HG02678 (cell line): ENCODE measurements at regions not wholly inside any gene's neighbourhood (a gene's known extent, or its start where the extent isn't known, plus 50 kb on each side); places are given as distances from the start of the nearest gene placed in this dataset.
"Not testable (repeated sequence)": the region's sequence is repeated elsewhere in the genome, so short reads cannot be mapped to it uniquely, and the experiment has no call there.

Experiments used
- ATAC-seq: cut with Tn5 transposase; IDR thresholded peaks from one replicate; pipeline ENCODE4 v1.9.1; 2021; ENCODE audit warnings: mild to moderate bottlenecking, moderate library complexity; ENCODE audit not compliant: unreplicated experiment

- ATAC-seq: no peak
Observed at GRCh38 chr12:28023156-28023887, 50.8 kb upstream of the PTHLH start.

GRCh38 chr12:28024231-28024995, 51.9 kb upstream of the PTHLH start:
- ATAC-seq: no peak

- no peak for ATAC-seq
Observed at GRCh38 chr12:28025821-28026505, 53.4 kb upstream of the PTHLH start.

- ATAC-seq: no peak
Observed at GRCh38 chr12:28026701-28027100, 54.2 kb upstream of the PTHLH start.

- no peak for ATAC-seq
Observed at GRCh38 chr12:28027328-28027727, 54.8 kb upstream of the PTHLH start.

- ATAC-seq: no peak
Observed at GRCh38 chr12:28027947-28028724, 55.6 kb upstream of the PTHLH start.

GRCh38 chr12:28032811-28033537, 60.4 kb upstream of the PTHLH start:
- no peak for ATAC-seq

- ATAC-seq: no peak
Observed at GRCh38 chr12:28033538-28033915, 61.0 kb upstream of the PTHLH start.

- ATAC-seq: no peak
Observed at GRCh38 chr12:28034271-28034670, 61.7 kb upstream of the PTHLH start.

- ATAC-seq: no peak
Observed at GRCh38 chr12:28035500-28035899, 63.0 kb upstream of the PTHLH start.

GRCh38 chr12:28036940-28037339, 64.4 kb upstream of the PTHLH start:
- no peak for ATAC-seq

- ATAC-seq: no peak
Observed at GRCh38 chr12:28040246-28040645, 67.7 kb upstream of the PTHLH start.

GRCh38 chr12:28046600-28046999, 74.1 kb upstream of the PTHLH start:
- not testable (repeated sequence) for ATAC-seq

- ATAC-seq: no peak
Observed at GRCh38 chr12:28050606-28051005, 78.1 kb upstream of the PTHLH start.

GRCh38 chr12:28051516-28052354, 79.2 kb upstream of the PTHLH start:
- no peak for ATAC-seq

- ATAC-seq: no peak
Observed at GRCh38 chr12:28053564-28053963, 81.0 kb upstream of the PTHLH start.

- no peak for ATAC-seq
Observed at GRCh38 chr12:28054583-28054982, 82.0 kb upstream of the PTHLH start.

- ATAC-seq: no peak
Observed at GRCh38 chr12:28057856-28058615, 85.5 kb upstream of the PTHLH start.

GRCh38 chr12:28059220-28059619, 86.7 kb upstream of the PTHLH start:
- ATAC-seq: no peak
